B cell (primary cell): ENCODE measurements at regions not wholly inside any gene's neighbourhood (a gene's known extent, or its start where the extent isn't known, plus 50 kb on each side); places are given as distances from the start of the nearest gene placed in this dataset.

Experiments
- ATAC-seq: fragments of 200-7000 bp; cut with Tn5 transposase; one replicate; pipeline ENCODE4 v1.10.0; 2021; ENCODE audit warnings: low read depth, mild to moderate bottlenecking, moderate number of reproducible peaks, moderate library complexity
- CTCF ChIA-PET: fragments of 350-600 bp; sonication (Branson Sonifier 250); formaldehyde crosslinking; loops from one replicate; lab custom pipeline; 2021; ENCODE audit warnings: antibody characterized with exemption, inconsistent platforms; lab: Charles Lee
- POLR2A ChIA-PET: fragments of 350-600 bp; sonication (Branson Sonifier 250); formaldehyde crosslinking; loops from one replicate; lab custom pipeline; 2021; ENCODE audit warnings: antibody characterized with exemption; lab: Charles Lee
- DNase-seq: peaks from one replicate; pipeline ENCODE4 v3.0.0; 2013
- H2AFZ ChIP-seq: 2 replicates; pipeline ENCODE4 v1.6.1; 2012; ENCODE audit warnings: mild to moderate bottlenecking, low read depth, low read length; ENCODE audit not compliant: insufficient read depth, poor library complexity, severe bottlenecking
- H3K27ac ChIP-seq, 2 donors: 1 replicate in 1 of 2; 2 replicates in 1 of 2; pipeline ENCODE4 v1.5.1; 2012 to 2013; ENCODE audit warnings: low read length in 2 of 2, mild to moderate bottlenecking in 2 of 2, moderate library complexity in 1 of 2
- H3K27me3 ChIP-seq, 4 experiments: fragments of 200-600 bp in 1 of 4; sonication (generic) in 1 of 4; replicated peaks in 1 of 4; 1 replicate in 2 of 4; 2 replicates in 2 of 4; pipeline versions ENCODE4 v1.6.1 to v1.7.0; 2013 to 2016; ENCODE audit warnings: low read length in 3 of 4, mild to moderate bottlenecking in 2 of 4, mixed read lengths in 1 of 4, moderate library complexity in 1 of 4; ENCODE audit not compliant: insufficient read depth in 4 of 4, control insufficient read depth in 3 of 4; ENCODE audit errors: control extremely low read depth in 1 of 4
- H3K36me3 ChIP-seq, 2 experiments: replicated peaks in 1 of 2; 1 replicate in 1 of 2; 2 replicates in 1 of 2; pipeline versions ENCODE4 v1.6.1 to v1.7.1; 2013; ENCODE audit warnings: low read length in 1 of 2; ENCODE audit not compliant: insufficient read depth in 2 of 2, control insufficient read depth in 1 of 2; ENCODE audit errors: control extremely low read depth in 1 of 2, extremely low read depth in 1 of 2
- H3K4me1 ChIP-seq, 2 donors: fragments of 200-600 bp in 1 of 2; sonication (generic) in 1 of 2; 1 replicate in 1 of 2; 2 replicates in 1 of 2; pipeline versions ENCODE4 v1.5.1 to v1.6.1; 2013 to 2017; ENCODE audit warnings: low read length in 2 of 2; ENCODE audit not compliant: control insufficient read depth in 2 of 2, insufficient read depth in 2 of 2
- H3K4me2 ChIP-seq: replicated peaks from 2 replicates; pipeline ENCODE3; 2012; ENCODE audit warnings: mild to moderate bottlenecking, low read depth, low read length; ENCODE audit not compliant: poor library complexity, severe bottlenecking
- H3K4me3 ChIP-seq, 5 experiments: fragments of 200-600 bp in 1 of 5; sonication (generic) in 1 of 5; 1 replicate in 3 of 5; 2 replicates in 2 of 5; pipeline versions ENCODE4 v1.5.1 to v1.7.0; 2011 to 2016; ENCODE audit warnings: low read length in 4 of 5, mild to moderate bottlenecking in 4 of 5, low read depth in 2 of 5, control low read depth in 1 of 5, moderate library complexity in 1 of 5; ENCODE audit not compliant: insufficient read depth in 1 of 5; ENCODE audit errors: control extremely low read depth in 1 of 5, extremely low read depth in 1 of 5
- H3K79me2 ChIP-seq: fragments of 200-600 bp; sonication (generic); one replicate; pipeline ENCODE4 v1.6.0; 2016; ENCODE audit warnings: low read length; ENCODE audit not compliant: control insufficient read depth, insufficient read depth
- H3K9ac ChIP-seq: fragments of 200-600 bp; sonication (generic); 2 replicates; pipeline ENCODE4 v1.6.1; 2017; ENCODE audit warnings: mild to moderate bottlenecking, low read length, moderate library complexity
- H3K9me3 ChIP-seq, 3 donors: one replicate each; pipeline versions ENCODE4 v1.6.1 to v1.7.1; 2013; ENCODE audit warnings: low read length in 2 of 3; ENCODE audit not compliant: control insufficient read depth in 2 of 3, insufficient read depth in 1 of 3; ENCODE audit errors: control extremely low read depth in 1 of 3
- H4K20me1 ChIP-seq: 2 replicates; pipeline ENCODE4 v1.6.0; 2012; ENCODE audit warnings: mild to moderate bottlenecking, low read length; ENCODE audit not compliant: insufficient read depth, control insufficient read depth, poor library complexity, severe bottlenecking
- H3K27ac Mint-ChIP-seq: one replicate; pipeline ENCODE4 v1.8.0; 2021; ENCODE audit warnings: mixed read lengths
- H3K27me3 Mint-ChIP-seq: one replicate; pipeline ENCODE4 v1.8.0; 2021; ENCODE audit warnings: mixed read lengths
- H3K4me1 Mint-ChIP-seq: one replicate; pipeline ENCODE4 v1.8.0; 2021; ENCODE audit warnings: mixed read lengths
- H3K4me3 Mint-ChIP-seq: one replicate; pipeline ENCODE4 v1.8.0; 2021; ENCODE audit warnings: mixed read lengths
- H3K9me3 Mint-ChIP-seq: one replicate; pipeline ENCODE4 v1.8.0; 2022; ENCODE audit warnings: mixed read lengths; ENCODE audit not compliant: insufficient read depth
- EZH2 ChIP-seq: IDR thresholded peaks from 2 replicates; pipeline ENCODE4 v1.6.1; 2012; ENCODE audit warnings: borderline replicate concordance, low read depth, mild to moderate bottlenecking, moderate library complexity, low read length; ENCODE audit not compliant: insufficient read depth, poor library complexity, severe bottlenecking
- WGBS: methylation state at CpG from one replicate; pipeline ENCODE4 v1.1.5; 2013; ENCODE audit warnings: missing lambda C conversion rate; ENCODE audit not compliant: insufficient coverage; 5-methylcytosine and 5-hydroxymethylcytosine counted together
- intact Hi-C: fragments of 100-400 bp; cut with micrococcal nuclease; formaldehyde crosslinking; loops from one replicate; pipeline ENCODE4 v1.10.0; 2022
- TF ChIP-seq, protein P1 (sequence below): fragments of 200-600 bp; IDR thresholded peaks from one replicate; pipeline ENCODE4 v1.8.0; 2022; ENCODE audit warnings: antibody characterized with exemption, mild to moderate bottlenecking

DNA sequence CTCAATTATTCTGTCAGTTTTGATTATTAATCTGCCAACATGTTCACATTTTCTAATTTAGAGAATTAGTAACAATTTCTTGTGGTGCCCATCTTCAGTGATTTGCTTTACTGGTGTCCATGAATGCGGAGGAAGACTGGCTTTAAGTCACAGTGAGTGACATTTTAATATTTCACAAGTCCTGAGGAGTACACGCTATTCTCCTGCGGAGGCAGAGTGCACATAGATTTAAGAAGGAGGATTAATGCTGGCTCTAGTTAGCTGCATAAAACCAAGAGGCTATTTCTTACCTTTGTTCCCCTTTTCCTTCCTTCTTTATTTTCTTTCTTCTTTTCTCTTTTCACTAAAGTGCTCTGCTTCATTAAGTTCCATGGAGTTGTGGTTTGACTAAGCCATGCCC, 495.2 kb upstream of the IGFBP7 start:
- Histone ChIP-seq H3K27ac (no peak overlapping the region), H3K79me2 (no peaks in the 10 kb centered on the region), H3K9me3 (no peaks in the 10 kb centered on the region), H4K20me1 (no peaks in the 10 kb centered on the region), H3K36me3 (no peaks in the 10 kb centered on the region), H3K4me1 (no peaks in the 10 kb centered on the region), H3K27me3 (no peaks in the 10 kb centered on the region), H2AFZ (no peak overlapping the region), H3K9ac (no peak overlapping the region), H3K4me3 (no peak overlapping the region), H3K4me2 (no peak overlapping the region)
- H3K4me3 Mint-ChIP-seq = no peak overlapping the region
- no peaks in the 10 kb centered on the region for H3K4me1 Mint-ChIP-seq
- no peak overlapping the region for H3K27ac Mint-ChIP-seq
- DNase-seq = no peak
- intact Hi-C loops = loop anchor here (2.0 kb wide), 1 partner anchor 71 kb away; no protein-coding TSS in a partner anchor
- 100% methylated on average over 1 of the region's 3 CpGs for WGBS
- peaks cover 3% of the 10 kb centered on the region for H3K9me3 Mint-ChIP-seq
- no peaks in the 10 kb centered on the region for H3K27me3 Mint-ChIP-seq
- ChIA-PET CTCF (no interaction called here), POLR2A (no interaction called here)
- ATAC-seq = no peak
- TF ChIP-seq, protein P1, sequence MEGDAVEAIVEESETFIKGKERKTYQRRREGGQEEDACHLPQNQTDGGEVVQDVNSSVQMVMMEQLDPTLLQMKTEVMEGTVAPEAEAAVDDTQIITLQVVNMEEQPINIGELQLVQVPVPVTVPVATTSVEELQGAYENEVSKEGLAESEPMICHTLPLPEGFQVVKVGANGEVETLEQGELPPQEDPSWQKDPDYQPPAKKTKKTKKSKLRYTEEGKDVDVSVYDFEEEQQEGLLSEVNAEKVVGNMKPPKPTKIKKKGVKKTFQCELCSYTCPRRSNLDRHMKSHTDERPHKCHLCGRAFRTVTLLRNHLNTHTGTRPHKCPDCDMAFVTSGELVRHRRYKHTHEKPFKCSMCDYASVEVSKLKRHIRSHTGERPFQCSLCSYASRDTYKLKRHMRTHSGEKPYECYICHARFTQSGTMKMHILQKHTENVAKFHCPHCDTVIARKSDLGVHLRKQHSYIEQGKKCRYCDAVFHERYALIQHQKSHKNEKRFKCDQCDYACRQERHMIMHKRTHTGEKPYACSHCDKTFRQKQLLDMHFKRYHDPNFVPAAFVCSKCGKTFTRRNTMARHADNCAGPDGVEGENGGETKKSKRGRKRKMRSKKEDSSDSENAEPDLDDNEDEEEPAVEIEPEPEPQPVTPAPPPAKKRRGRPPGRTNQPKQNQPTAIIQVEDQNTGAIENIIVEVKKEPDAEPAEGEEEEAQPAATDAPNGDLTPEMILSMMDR = no peak
- TF ChIP-seq EZH2 = no peak

DNA sequence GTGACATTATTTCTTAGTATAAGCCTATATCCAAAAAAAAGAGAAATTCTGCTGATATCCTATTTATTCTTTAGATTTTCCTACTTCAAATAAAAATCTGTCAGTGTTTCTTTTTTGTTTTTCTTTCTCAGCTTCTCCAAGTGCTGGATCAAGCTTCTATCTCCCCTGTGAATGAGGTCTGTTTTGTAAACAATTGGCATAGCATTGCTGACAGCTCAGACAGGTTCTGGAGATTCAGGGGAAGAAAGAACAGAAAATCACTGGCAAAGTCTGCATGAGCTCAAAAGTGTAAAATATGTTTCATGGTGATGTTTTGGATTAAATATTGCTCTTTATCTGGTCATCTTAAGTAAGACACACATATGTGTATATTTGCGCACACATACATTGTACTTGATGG, 492.0 kb upstream of the IGFBP7 start:
- Histone ChIP-seq H3K27ac (no peak overlapping the region), H3K27me3 (no peaks in the 10 kb centered on the region), H3K4me1 (no peaks in the 10 kb centered on the region), H4K20me1 (no peaks in the 10 kb centered on the region), H3K4me2 (no peak overlapping the region), H3K4me3 (no peak overlapping the region), H3K9ac (no peak overlapping the region), H3K9me3 (no peaks in the 10 kb centered on the region), H3K36me3 (no peaks in the 10 kb centered on the region), H2AFZ (no peak overlapping the region), H3K79me2 (no peaks in the 10 kb centered on the region)
- intact Hi-C loops = no loop called here
- no peak overlapping the region for H3K27ac Mint-ChIP-seq
- ChIA-PET CTCF (no interaction called here), POLR2A (no interaction called here)
- DNase-seq (no peak), ATAC-seq (no peak)
- no peaks in the 10 kb centered on the region for H3K4me1 Mint-ChIP-seq
- TF ChIP-seq, protein P1 = no peak
- TF ChIP-seq EZH2 = no peak
- no CpG with 5 or more reads among the region's 1 CpG for WGBS
- H3K27me3 Mint-ChIP-seq = no peaks in the 10 kb centered on the region
- no peak overlapping the region for H3K4me3 Mint-ChIP-seq
- H3K9me3 Mint-ChIP-seq = peaks cover 3% of the 10 kb centered on the region
